ENCODE measurements at regions not wholly inside any gene's neighbourhood (a gene's known extent, or its start where the extent isn't known, plus 50 kb on each side); places are given as distances from the start of the nearest gene placed in this dataset.

- no peak for DNase-seq
Observed at GRCh38 chr1:213656503-213656902, 331.3 kb upstream of the PROX1 start.

DNA sequence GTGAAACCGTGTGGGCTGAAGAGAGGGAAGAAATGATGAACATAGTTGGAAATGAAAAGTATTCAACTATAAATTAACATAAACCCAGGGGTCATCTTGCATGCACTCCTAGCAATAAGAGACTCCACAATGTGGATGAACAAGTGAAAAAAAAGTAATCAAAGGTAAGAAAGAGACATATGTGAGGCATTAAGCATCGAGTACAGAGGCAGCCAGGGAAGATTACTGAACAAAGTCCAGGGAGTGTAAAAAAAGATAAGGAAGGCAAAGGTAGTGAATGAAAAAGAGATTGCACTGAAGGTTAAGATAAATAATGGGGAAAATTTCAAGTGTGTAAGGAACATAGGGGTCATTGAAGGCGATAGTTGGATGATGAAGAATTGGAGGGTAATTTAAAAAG is 330.8 kb upstream of the PROX1 start:
- no peak for DNase-seq

DNA sequence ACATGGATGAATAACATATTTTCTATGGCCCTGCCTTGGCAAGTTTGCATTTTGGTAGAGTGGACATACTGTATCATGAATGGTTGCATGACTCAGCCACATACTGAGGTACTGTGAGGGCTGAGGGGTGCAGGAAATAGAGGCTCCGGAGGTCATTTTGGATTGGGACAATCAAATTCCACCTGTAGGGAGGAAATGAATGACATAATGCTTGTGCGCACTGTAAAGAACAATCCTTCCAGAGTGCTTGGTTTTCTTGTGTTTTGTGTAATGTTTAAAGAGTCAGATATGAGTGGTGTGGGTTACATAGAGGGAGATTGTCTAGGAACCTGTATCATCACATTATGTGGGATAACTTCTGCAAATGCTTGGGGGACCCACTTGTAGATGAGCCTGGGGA is 329.9 kb upstream of the PROX1 start:
- DNase-seq = no peak

GRCh38 chr1:213658457-213658856 is 329.3 kb upstream of the PROX1 start:
- DNase-seq = no peak

GRCh38 chr1:213659580-213660547 is 327.9 kb upstream of the PROX1 start:
- DNase-seq = no peak

GRCh38 chr1:213661302-213661701 is 326.5 kb upstream of the PROX1 start:
- no peak for DNase-seq

DNA sequence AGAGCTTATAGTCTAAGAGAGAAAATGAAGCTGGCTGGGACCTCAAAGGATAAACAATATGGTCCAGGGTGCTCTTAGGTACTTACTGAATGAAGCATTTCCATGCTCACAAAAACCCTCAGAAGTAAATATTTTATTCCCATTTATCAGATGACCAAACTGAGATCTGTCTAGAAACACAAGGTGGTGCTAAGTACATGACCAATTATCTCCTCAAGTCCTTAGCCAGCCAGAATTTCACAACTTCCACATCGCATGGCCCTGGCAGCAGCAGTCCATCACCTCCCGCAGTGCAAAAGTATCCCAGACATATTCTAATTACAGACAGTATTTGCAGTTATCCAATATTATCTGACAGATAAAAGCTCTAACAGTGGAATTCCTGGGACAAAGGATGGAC is 321.7 kb upstream of the PROX1 start:
- no peak for DNase-seq

DNA sequence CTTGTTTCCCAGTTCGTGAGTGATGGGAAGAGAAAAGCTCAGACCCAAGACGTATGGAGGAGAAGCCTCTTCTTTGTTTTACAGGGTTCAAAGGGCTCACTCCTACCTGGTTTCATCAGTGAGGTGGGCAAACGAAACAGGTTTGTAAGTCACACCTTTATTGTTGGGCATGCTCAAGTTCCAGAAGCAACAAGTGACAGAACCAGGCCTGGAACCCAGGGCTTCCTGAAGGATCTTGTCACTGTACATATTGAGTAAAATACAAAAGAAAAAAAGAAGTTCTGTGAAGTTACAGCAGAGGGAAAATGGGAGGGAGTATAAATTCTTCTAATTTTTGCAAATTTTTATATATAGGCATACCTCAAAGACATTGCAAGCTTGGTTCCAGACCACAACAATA is 320.9 kb upstream of the PROX1 start:
- no peak for DNase-seq

GRCh38 chr1:213669512-213669911 is 318.3 kb upstream of the PROX1 start:
- no peak for DNase-seq

GRCh38 chr1:213669964-213670691 is 317.6 kb upstream of the PROX1 start:
- DNase-seq = peak; percentile 43

DNA sequence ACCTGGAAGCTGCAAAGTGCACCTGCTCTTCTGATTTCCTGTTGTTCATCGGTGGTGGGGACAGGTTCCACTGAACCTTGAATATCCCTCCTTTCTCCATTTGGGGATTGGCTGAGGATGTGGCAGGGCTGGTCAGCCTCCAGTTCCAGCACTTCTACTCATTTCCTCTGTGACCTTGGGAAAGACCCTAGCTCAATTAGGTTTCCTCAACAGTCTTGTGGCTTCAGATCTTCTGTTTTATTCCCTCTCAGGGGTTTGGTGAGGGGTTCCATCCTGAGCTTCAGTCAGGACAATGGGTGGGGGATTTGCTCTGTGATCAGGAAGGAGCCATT is 317.1 kb upstream of the PROX1 start:
- DNase-seq = no peak

GRCh38 chr1:213675043-213675442 is 312.7 kb upstream of the PROX1 start:
- DNase-seq = no peak

GRCh38 chr1:213676736-213677135 is 311.0 kb upstream of the PROX1 start:
- DNase-seq = no peak

- no peak for DNase-seq
Observed at GRCh38 chr1:213678348-213678747, 309.4 kb upstream of the PROX1 start.

GRCh38 chr1:213678753-213679152 is 309.0 kb upstream of the PROX1 start:
- DNase-seq = no peak

DNA sequence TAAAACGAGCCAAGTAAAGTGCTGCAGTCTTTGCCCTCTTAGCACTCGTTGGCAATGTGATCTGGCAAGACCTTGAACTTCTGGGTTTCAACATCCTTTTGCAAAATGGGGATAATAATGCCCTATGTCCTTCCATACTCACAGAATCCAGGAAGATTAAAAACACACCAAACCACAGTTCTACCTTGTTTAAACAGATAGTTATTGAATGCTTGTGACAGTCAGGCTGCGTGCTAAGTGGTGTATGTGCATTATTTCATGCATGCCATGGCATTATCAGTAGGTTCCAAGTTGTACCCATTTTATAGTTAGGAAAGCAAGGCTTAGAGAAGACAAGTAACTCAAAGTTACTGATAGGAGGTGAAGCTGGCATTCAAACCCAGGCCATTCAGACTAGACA is 308.6 kb upstream of the PROX1 start:
- DNase-seq = no peak

DNA sequence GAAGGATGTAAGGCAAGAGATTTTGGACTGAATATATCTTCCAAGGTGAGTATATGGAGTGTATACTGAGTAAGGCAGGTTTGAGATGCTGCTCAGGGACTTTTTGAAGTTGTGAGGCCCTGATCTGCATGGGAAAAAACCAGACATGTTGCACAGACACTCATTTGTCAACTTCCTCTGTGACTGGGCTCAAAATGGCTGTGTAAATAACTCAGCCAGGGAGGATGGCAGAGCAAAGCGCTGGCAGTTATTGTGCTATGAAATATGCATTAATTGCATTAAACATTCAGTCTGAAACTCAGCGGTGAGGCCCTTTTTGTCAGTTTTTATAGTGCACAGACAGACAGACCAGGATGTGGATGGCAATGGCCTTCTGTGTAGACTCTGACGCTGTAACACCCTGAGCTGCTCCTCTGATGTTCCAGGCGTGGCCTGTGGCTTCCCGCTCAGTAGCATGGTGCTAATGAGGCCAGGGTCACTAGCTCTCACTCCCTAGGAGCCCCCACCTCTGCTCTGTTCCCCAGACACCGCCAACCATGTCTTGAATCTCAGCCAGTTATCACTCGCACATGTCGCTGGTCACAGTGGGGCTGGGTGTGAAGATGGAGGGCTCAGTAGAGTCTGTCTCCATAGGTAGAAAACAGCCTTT is 307.0 kb upstream of the PROX1 start:
- no peak for DNase-seq

DNA sequence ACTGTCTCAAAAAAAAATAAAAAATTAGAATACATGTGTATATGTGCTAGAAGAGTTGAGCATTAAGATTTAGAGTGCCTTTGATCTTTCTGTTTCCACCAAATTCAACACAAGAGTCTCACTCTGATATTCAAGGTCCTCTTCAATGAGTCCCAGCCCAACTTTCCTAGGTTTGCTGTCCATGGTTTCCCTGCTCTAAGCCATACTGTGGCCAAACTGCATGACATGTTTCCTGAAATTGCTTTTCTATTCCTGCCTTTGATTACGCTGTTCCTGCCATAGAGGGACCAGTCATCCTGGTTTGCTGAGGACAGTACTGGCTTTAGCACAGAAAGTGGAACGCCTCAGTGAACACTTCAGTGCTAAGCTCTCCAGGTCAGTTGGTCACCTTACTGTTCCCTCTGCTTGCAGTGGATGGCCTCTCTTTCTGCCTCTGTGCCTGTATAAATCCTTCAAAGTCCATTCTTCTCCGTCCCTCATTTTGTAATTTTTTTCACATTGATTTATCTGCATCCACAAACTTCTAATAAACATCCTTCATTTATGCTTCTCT is 305.9 kb upstream of the PROX1 start:
- no peak for DNase-seq

DNA sequence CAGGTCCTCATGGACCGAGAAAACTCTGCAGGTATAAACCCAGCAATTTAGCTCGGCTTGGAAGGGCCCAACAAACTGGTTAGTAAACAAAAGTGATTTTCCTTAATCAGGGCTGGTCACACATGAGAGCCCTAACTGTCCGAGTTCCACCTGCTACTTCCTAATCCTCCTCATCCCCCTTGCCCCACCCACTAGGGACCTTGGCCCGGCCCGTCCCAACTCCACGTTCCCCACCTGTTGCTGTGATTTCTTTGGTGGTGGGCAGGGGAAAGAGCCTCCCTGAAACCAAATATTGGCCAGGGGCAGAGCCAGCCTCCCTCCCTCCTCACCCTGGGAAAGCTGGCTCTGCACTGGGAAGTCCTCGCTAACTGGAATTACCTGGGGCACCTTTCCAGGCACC is 304.2 kb upstream of the PROX1 start:
- no peak for DNase-seq

DNA sequence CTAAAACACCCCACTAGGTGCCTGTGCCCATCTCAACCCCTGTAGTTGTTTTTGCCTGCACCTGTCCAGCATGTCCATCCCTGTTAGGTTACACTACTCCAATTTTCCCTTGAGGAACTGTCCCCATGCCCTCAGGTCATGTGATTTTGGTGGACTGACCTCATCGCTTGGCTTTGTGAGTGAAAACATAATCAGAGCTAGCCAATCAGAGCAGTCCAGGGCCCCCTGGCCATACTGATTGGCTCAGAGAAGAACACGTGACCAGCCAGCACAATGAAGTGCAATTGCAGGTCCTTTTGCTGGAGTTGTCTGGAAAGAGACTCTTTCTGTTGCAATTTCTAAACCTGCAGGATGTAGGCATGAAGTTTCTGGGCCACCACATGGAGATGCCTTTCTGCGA is 303.3 kb upstream of the PROX1 start:
- no peak for DNase-seq

DNA sequence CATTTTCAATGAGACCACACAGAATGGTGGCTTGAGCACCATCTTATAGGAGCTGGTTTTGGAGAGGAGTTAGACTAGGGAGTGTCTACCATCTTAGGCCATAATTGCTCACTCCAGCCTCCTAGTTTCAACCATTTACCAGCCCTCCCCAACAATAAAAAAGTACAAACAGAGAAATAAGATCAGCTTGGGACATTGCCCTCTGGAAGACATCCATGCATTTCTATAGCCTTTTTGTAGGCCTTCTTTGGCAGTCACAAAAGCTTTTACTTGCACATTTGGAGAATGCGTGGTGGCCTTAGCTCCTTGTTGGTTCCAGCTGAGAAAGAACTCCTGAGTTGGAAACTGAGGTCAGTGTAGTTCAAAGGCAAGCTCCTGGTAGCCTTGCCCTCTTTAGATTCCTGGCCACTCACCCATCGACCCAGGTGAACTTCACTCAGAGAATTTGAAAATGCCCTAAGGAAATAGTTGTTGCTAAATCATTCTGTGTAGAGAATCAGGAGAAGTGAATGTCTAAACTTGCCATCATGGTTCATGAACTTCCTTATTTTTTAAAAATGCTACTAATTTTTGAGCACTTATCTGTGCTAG is 301.7 kb upstream of the PROX1 start:
- no peak for DNase-seq

- no peak for DNase-seq
Observed at GRCh38 chr1:213686983-213687382, 300.8 kb upstream of the PROX1 start.

DNA sequence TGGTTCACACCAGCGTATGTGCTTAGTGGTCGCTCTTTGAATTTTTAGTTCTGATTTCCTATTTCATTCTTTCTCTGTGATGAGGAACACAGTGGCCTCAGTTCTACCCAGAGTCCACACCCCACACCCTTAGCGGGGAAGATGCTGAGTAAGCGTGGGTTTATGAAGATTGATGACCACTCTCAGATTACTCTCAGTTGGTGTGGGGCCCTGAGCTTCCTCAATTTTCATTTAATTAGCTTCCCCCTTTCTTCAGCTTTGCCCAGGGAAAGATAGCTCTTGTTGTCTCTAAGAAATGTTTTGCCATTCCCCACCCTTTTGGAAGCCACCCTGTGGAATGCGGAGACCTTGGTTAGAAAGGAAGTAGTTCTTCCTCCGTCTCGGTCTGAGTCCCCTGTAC is 299.9 kb upstream of the PROX1 start:
- no peak for DNase-seq
